K562 (cell line): ENCODE measurements at regions not wholly inside any gene's neighbourhood (a gene's known extent, or its start where the extent isn't known, plus 50 kb on each side); places are given as distances from the start of the nearest gene placed in this dataset.

Experiments used
- ATAC-seq: fragments of 200-7000 bp; cut with Tn5 transposase; 3 replicates; pipeline ENCODE4 v1.9.1; 2020; ENCODE audit warnings: moderate library complexity
- BruUV-seq: library from RNA; stranded (reverse); fragments of 400-500 nt; replicated peaks from 2 replicates; lab custom pipeline; 2021; lab: Mats Ljungman, UMichigan
- CTCF ChIA-PET: fragments of 300-600 bp; formaldehyde crosslinking; extraction: SDS; loops from one replicate; lab custom pipeline; 2021; ENCODE audit warnings: low intra/inter-chr PET ratio; lab: Yijun Ruan, JAX
- POLR2A ChIA-PET: fragments of 300-600, 350-650 bp; sonication (Branson Sonifier 250); formaldehyde crosslinking; extraction: SDS; loops from one replicate; lab custom pipeline; 2021; ENCODE audit warnings: antibody characterized with exemption, inconsistent platforms; lab: Yijun Ruan, JAX
- DNase-seq, 4 experiments: peaks; one replicate each; pipeline versions ENCODE4 v3.0.0 to v3.0.0-alpha.2; 2011 to 2018; ENCODE audit warnings: low spot score in 3 of 4, mixed read lengths in 3 of 4; ENCODE audit errors: extremely low read depth in 1 of 4
- FAIRE-seq: peaks from 2 replicates; lab custom pipeline; 2011; peaks lifted over from hg19 to GRCh38; lab: Jason Lieb, UNC
- H2AFZ ChIP-seq: 2 replicates; pipeline ENCODE4 v1.6.0; 2011; ENCODE audit warnings: low read depth, low read length, control low read depth, inconsistent platforms
- H3K27ac ChIP-seq: fragments of 200-600 bp; 3 replicates; pipeline ENCODE4 v1.8.0; 2011; ENCODE audit warnings: low read depth, mild to moderate bottlenecking, control low read depth, inconsistent platforms, low read length, moderate library complexity, mixed read lengths; ENCODE audit errors: extremely low read depth
- H3K27me3 ChIP-seq, 2 experiments: fragments of 300-600 bp in 1 of 2; 2 replicates in 1 of 2; 3 replicates in 1 of 2; pipeline versions ENCODE4 v1.6.0 to v1.8.0; 2011; ENCODE audit warnings: inconsistent platforms in 2 of 2, low read length in 2 of 2, mild to moderate bottlenecking in 1 of 2, mixed read lengths in 1 of 2, moderate library complexity in 1 of 2; ENCODE audit not compliant: control insufficient read depth in 2 of 2, insufficient read depth in 2 of 2
- H3K36me3 ChIP-seq: fragments of 300-600 bp; 3 replicates; pipeline ENCODE4 v1.8.0; 2011; ENCODE audit warnings: mild to moderate bottlenecking, low read length, inconsistent platforms; ENCODE audit not compliant: control insufficient read depth, insufficient read depth
- H3K4me1 ChIP-seq, 2 experiments: fragments of 200-600 bp in 1 of 2; replicated peaks in 1 of 2; 2 replicates in 1 of 2; 3 replicates in 1 of 2; pipeline versions ENCODE4 v1.5.1 to v1.8.0; 2011; ENCODE audit warnings: inconsistent platforms in 2 of 2, low read length in 2 of 2, mild to moderate bottlenecking in 1 of 2, mixed read lengths in 1 of 2, moderate library complexity in 1 of 2; ENCODE audit not compliant: control insufficient read depth in 2 of 2, insufficient read depth in 2 of 2
- H3K4me2 ChIP-seq: 2 replicates; pipeline ENCODE4 v1.6.1; 2011; ENCODE audit warnings: low read length, control low read depth, inconsistent platforms, mixed read lengths; ENCODE audit not compliant: insufficient read depth
- H3K4me3 ChIP-seq: fragments of 200-600 bp; sonication (generic), shearing (Covaris generic); 2 replicates; pipeline ENCODE4 v1.5.1; 2016; ENCODE audit warnings: control low read depth, inconsistent platforms
- H3K79me2 ChIP-seq: fragments of 200-600 bp; 3 replicates; pipeline ENCODE4 v1.8.0; 2011; ENCODE audit warnings: low read length, inconsistent platforms; ENCODE audit not compliant: control insufficient read depth, insufficient read depth
- H3K9ac ChIP-seq, 2 experiments: 2 replicates each; pipeline versions ENCODE4 v1.6.0 to v1.6.1; 2011; ENCODE audit warnings: low read depth in 2 of 2, low read length in 2 of 2, control low read depth in 1 of 2, inconsistent platforms in 1 of 2, mild to moderate bottlenecking in 1 of 2, mixed read lengths in 1 of 2; ENCODE audit not compliant: insufficient read depth in 1 of 2
- H3K9me1 ChIP-seq: one replicate; pipeline ENCODE4 v1.6.0; 2011; ENCODE audit warnings: inconsistent platforms, mild to moderate bottlenecking, low read length, moderate library complexity; ENCODE audit not compliant: control insufficient read depth, insufficient read depth
- H3K9me3 ChIP-seq: replicated peaks from 2 replicates; pipeline ENCODE4 v1.5.1; 2011; ENCODE audit warnings: low read depth, low read length, inconsistent platforms; ENCODE audit not compliant: control insufficient read depth, insufficient read depth
- H4K20me1 ChIP-seq: replicated peaks from 2 replicates; pipeline ENCODE4 v1.6.1; 2011; ENCODE audit warnings: low read length, inconsistent platforms, mixed read lengths; ENCODE audit not compliant: control insufficient read depth, insufficient read depth
- CBFA2T2 ChIP-seq: fragments of 450-650 bp; conservative IDR thresholded peaks from 2 replicates; pipeline ENCODE4 v1.6.1; 2017; ENCODE audit warnings: mild to moderate bottlenecking
- CBFA2T3 ChIP-seq: fragments of 450-650 bp; IDR thresholded peaks from 2 replicates; pipeline ENCODE4 v1.6.1; 2017
- CBX8 ChIP-seq: fragments of 200-600 bp; sonication (generic); IDR thresholded peaks from 2 replicates; pipeline ENCODE4 v1.6.1; 2012; ENCODE audit warnings: borderline replicate concordance, mixed run types, low read depth, mild to moderate bottlenecking, moderate library complexity, mixed read lengths, low read length, control low read depth, inconsistent platforms; ENCODE audit not compliant: poor library complexity, severe bottlenecking; ENCODE audit errors: extremely low read depth
- EP400 ChIP-seq: fragments of 450-650 bp; IDR thresholded peaks from 2 replicates; pipeline ENCODE4 v1.6.1; 2017; ENCODE audit warnings: antibody characterized with exemption, mild to moderate bottlenecking, moderate library complexity
- HDAC2 ChIP-seq: fragments of 450-650 bp; IDR thresholded peaks from 2 replicates; pipeline ENCODE4 v1.6.1; 2016; ENCODE audit warnings: mild to moderate bottlenecking
- KDM5B ChIP-seq: fragments of 200-600 bp; sonication (generic); IDR thresholded peaks from 2 replicates; pipeline ENCODE4 v1.6.1; 2012; ENCODE audit warnings: low read depth, mild to moderate bottlenecking, moderate library complexity, low read length, control low read depth, inconsistent platforms; ENCODE audit not compliant: insufficient replicate concordance
- NCOA1 ChIP-seq: fragments of 450-650 bp; IDR thresholded peaks from 2 replicates; pipeline ENCODE4 v1.6.1; 2016; ENCODE audit warnings: low read depth
- NRF1 ChIP-seq, 2 experiments: fragments of 450-650 bp; IDR thresholded peaks in 1 of 2; conservative IDR thresholded peaks in 1 of 2; 2 replicates each; pipeline ENCODE4 v1.6.1; 2014; ENCODE audit warnings: mild to moderate bottlenecking in 2 of 2
- OTX1 ChIP-seq: fragments of 450-650 bp; formaldehyde crosslinking; IDR thresholded peaks from 2 replicates; pipeline ENCODE4 v1.4.0; 2022; ENCODE audit warnings: mild to moderate bottlenecking
- PRMT5 ChIP-seq: sonication (generic); formaldehyde crosslinking; IDR thresholded peaks from 2 replicates; pipeline ENCODE4 v1.5.0; 2020; ENCODE audit warnings: missing genetic modification reagents
- SMC3 ChIP-seq: conservative IDR thresholded peaks from 2 replicates; pipeline ENCODE4 v1.6.1; 2011; ENCODE audit warnings: low read depth, low read length, improper control_type of control experiment; ENCODE audit not compliant: insufficient read depth
- SNIP1 ChIP-seq: fragments of 450-650 bp; IDR thresholded peaks from 2 replicates; pipeline ENCODE4 v1.7.1; 2017; ENCODE audit warnings: low read depth, mild to moderate bottlenecking
- SP2 ChIP-seq: IDR thresholded peaks from 2 replicates; pipeline ENCODE4 v1.6.1; 2011; ENCODE audit warnings: mild to moderate bottlenecking, low read depth, low read length, moderate library complexity; ENCODE audit not compliant: poor library complexity, severe bottlenecking; ENCODE audit errors: extremely low read depth
- TARDBP ChIP-seq: fragments of 450-650 bp; IDR thresholded peaks from 2 replicates; pipeline ENCODE4 v1.6.1; 2016
- XRCC3 ChIP-seq: fragments of 450-650 bp; IDR thresholded peaks from 2 replicates; pipeline ENCODE4 v1.6.1; 2017; ENCODE audit warnings: mild to moderate bottlenecking, moderate library complexity
- ZNF282 ChIP-seq: sonication (generic); formaldehyde crosslinking; IDR thresholded peaks from 2 replicates; pipeline ENCODE4 v1.8.1; 2023; ENCODE audit warnings: missing genetic modification reagents
- ZNF586 ChIP-seq: fragments of 450-650 bp; formaldehyde crosslinking; conservative IDR thresholded peaks from 2 replicates; pipeline ENCODE4 v1.4.0; 2020; ENCODE audit warnings: mild to moderate bottlenecking, moderate library complexity
- WGBS: fragments of 100-300 bp; shearing (Covaris generic); methylation state at CpG from one replicate; pipeline ENCODE4 v1.1.6; 2016; ENCODE audit warnings: low coverage, mixed read lengths; ENCODE audit not compliant: insufficient coverage; ENCODE audit errors: missing lambda C conversion rate; 5-methylcytosine and 5-hydroxymethylcytosine counted together
- in situ Hi-C: fragments of 300-500 bp; cut with MboI; formaldehyde crosslinking; loops from 4 replicates; pipeline ENCODE4 v1.15.0; 2018; ENCODE audit warnings: inconsistent platforms, mixed read lengths
- intact Hi-C: fragments of 100-400 bp; cut with micrococcal nuclease; formaldehyde crosslinking; loops from 2 replicates; pipeline ENCODE4 v1.14.2; 2022
- TF ChIP-seq, protein P1 (sequence below), 2 experiments: IDR thresholded peaks in 1 of 2; conservative IDR thresholded peaks in 1 of 2; 2 replicates each; pipeline ENCODE4 v1.6.1; 2016; ENCODE audit warnings: low read depth in 2 of 2, mild to moderate bottlenecking in 1 of 2, missing compliant biosample characterization in 1 of 2, missing genetic modification characterization in 1 of 2, moderate library complexity in 1 of 2

GRCh38 chr18:41754332-41754731, 200.7 kb upstream of the PIK3C3 start (continued):
- TF ChIP-seq HDAC2 (no peak), NRF1 (conservative IDR thresholded peaks at IDR 0.05 in 1 of 2, IDR thresholded peaks at IDR 0.05 in 1 of 2) (no peak), SNIP1 (no peak), CBX8 (no peak)
- TF ChIP-seq, all 486 proteins: peak for 0

GRCh38 chr18:41753826-41754225, 201.2 kb upstream of the PIK3C3 start:
- CTCF ChIA-PET: no interaction called here
- H3K27me3 ChIP-seq: no peaks in the 10 kb centered on the region

More at GRCh38 chr18:41753826-41754225, 201.2 kb upstream of the PIK3C3 start:
- ATAC-seq (no peak), DNase-seq (no peak), FAIRE-seq (no peak)
- no peaks in the 10 kb centered on the region for H3K9me3 ChIP-seq
- TF ChIP-seq SP2 (no peak), ZNF586 (no peak), CBFA2T2 (no peak), EP400 (no peak), CBFA2T3 (no peak), SMC3 (no peak), PRMT5 (CRISPR knock-in tag) (no peak), NCOA1 (no peak), ZNF282 (CRISPR knock-in tag) (no peak), TARDBP (no peak), OTX1 (no peak), XRCC3 (no peak), KDM5B (no peak)
- TF ChIP-seq, protein P1, sequence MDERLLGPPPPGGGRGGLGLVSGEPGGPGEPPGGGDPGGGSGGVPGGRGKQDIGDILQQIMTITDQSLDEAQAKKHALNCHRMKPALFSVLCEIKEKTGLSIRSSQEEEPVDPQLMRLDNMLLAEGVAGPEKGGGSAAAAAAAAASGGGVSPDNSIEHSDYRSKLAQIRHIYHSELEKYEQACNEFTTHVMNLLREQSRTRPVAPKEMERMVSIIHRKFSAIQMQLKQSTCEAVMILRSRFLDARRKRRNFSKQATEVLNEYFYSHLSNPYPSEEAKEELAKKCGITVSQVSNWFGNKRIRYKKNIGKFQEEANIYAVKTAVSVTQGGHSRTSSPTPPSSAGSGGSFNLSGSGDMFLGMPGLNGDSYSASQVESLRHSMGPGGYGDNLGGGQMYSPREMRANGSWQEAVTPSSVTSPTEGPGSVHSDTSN (CRISPR knock-in tag; IDR thresholded peaks at IDR 0.05; ENCODE audit: low read depth): no peak
- TF ChIP-seq, protein P1 (tag; conservative IDR thresholded peaks at IDR 0.05; ENCODE audit: low read depth): no peak
- no peaks in the 10 kb centered on the region for H3K9me1 ChIP-seq
- H3K9ac ChIP-seq: no peak overlapping the region
- H2AFZ ChIP-seq: no peak overlapping the region
- no peaks in the 10 kb centered on the region for H4K20me1 ChIP-seq
- no peaks in the 10 kb centered on the region for H3K36me3 ChIP-seq
- no TSS peak for BruUV-seq
- H3K4me2 ChIP-seq: no peak overlapping the region
- POLR2A ChIA-PET: no interaction called here
- H3K4me3 ChIP-seq: no peak overlapping the region
- intact Hi-C loops (no loop called here), in situ Hi-C loops (no loop called here)
- H3K79me2 ChIP-seq: no peaks in the 10 kb centered on the region
- 0% methylated on average over 2 of the region's 2 CpGs for WGBS
- no peak overlapping the region for H3K27ac ChIP-seq
- no peaks in the 10 kb centered on the region for H3K4me1 ChIP-seq
